Thyroid gland (tissue), 4 donors: ENCODE measurements at regions not wholly inside any gene's neighbourhood (a gene's known extent, or its start where the extent isn't known, plus 50 kb on each side); places are given as distances from the start of the nearest gene placed in this dataset.

ENCODE experiments used
- DNase-seq, 2 donors: peaks; one replicate each; pipeline ENCODE4 v3.0.0-alpha.2; 2019
- H3K27ac ChIP-seq, 3 donors: fragments of 200-600 bp; sonication (generic); 1 replicate in 2 of 3; 2 replicates in 1 of 3; pipeline ENCODE4 v1.5.1; 2016 to 2019; ENCODE audit warnings: mild to moderate bottlenecking in 1 of 3, moderate library complexity in 1 of 3
- H3K27me3 ChIP-seq: fragments of 200-600 bp; sonication (generic); one replicate; pipeline ENCODE4 v1.5.1; 2019
- H3K36me3 ChIP-seq, 2 donors: fragments of 200-600 bp; sonication (generic); one replicate each; pipeline ENCODE4 v1.5.1; 2016 to 2019
- H3K4me1 ChIP-seq, 2 donors: fragments of 200-600 bp; sonication (generic); one replicate each; pipeline ENCODE4 v1.5.1; 2017 to 2019
- H3K4me3 ChIP-seq, 3 donors: fragments of 200-600 bp; sonication (generic); replicated peaks in 1 of 3; 1 replicate in 2 of 3; 2 replicates in 1 of 3; pipeline ENCODE4 v1.5.1; 2016; ENCODE audit warnings: mild to moderate bottlenecking in 1 of 3
- H3K9me3 ChIP-seq: fragments of 200-600 bp; sonication (generic); one replicate; pipeline ENCODE4 v1.5.1; 2017
- POLR2A ChIP-seq, 2 donors: fragments of 450-650 bp; IDR thresholded peaks; one replicate each; pipeline ENCODE4 v1.6.1; 2017; ENCODE audit warnings: antibody characterized with exemption in 2 of 2, mild to moderate bottlenecking in 2 of 2, moderate library complexity in 1 of 2
- WGBS, 2 donors: methylation state at CpG; one replicate each; pipeline ENCODE4 v1.1.5; 2017; 5-methylcytosine and 5-hydroxymethylcytosine counted together
- intact Hi-C: fragments of 100-400 bp; cut with DNase I; formaldehyde crosslinking; loops from one replicate; pipeline ENCODE4 v1.15.1; 2023
- TF ChIP-seq, protein P1 (sequence below), 6 experiments: fragments of 200-600 bp in 3 of 6; fragments of 450-650 bp in 3 of 6; sonication (generic) in 3 of 6; IDR thresholded peaks; one replicate each; pipeline ENCODE4 v1.5.1; 2016 to 2019; ENCODE audit warnings: antibody characterized with exemption in 6 of 6, mild to moderate bottlenecking in 2 of 6, inconsistent platforms in 1 of 6, moderate library complexity in 1 of 6

DNA sequence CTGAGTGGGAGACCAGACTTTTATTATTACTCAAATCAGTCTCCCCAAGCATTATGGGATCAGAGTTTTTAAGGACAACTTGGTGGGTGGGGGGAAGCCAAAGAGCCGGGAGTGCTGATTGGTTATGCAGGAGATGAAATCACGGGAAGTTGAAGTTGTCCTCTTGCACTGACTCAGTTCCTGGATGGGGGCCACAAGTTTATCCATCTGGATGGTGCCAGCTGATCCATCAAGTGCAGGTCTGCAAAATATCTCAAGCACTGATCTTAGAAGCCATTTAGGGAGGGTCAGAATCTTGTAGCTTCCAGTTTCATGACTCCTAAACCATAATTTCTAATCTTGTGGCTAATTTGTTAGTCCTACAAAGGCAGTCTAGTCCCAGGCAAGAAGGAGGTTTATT is 53.5 kb upstream of the LMO1 start:
- H3K27ac ChIP-seq = no peak overlapping the region
- TF ChIP-seq, protein P1, sequence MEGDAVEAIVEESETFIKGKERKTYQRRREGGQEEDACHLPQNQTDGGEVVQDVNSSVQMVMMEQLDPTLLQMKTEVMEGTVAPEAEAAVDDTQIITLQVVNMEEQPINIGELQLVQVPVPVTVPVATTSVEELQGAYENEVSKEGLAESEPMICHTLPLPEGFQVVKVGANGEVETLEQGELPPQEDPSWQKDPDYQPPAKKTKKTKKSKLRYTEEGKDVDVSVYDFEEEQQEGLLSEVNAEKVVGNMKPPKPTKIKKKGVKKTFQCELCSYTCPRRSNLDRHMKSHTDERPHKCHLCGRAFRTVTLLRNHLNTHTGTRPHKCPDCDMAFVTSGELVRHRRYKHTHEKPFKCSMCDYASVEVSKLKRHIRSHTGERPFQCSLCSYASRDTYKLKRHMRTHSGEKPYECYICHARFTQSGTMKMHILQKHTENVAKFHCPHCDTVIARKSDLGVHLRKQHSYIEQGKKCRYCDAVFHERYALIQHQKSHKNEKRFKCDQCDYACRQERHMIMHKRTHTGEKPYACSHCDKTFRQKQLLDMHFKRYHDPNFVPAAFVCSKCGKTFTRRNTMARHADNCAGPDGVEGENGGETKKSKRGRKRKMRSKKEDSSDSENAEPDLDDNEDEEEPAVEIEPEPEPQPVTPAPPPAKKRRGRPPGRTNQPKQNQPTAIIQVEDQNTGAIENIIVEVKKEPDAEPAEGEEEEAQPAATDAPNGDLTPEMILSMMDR (IDR thresholded peaks at IDR 0.05) = no peak
- no peak for TF ChIP-seq POLR2A (IDR thresholded peaks at IDR 0.05)
- H3K27me3 ChIP-seq = no peaks in the 10 kb centered on the region
- H3K4me3 ChIP-seq = no peak overlapping the region
- no peaks in the 10 kb centered on the region for H3K4me1 ChIP-seq
- H3K36me3 ChIP-seq = no peaks in the 10 kb centered on the region
- no peak for DNase-seq
- no peaks in the 10 kb centered on the region for H3K9me3 ChIP-seq
- 66 to 72% methylated on average over 2 of the region's 2 CpGs for WGBS, 2 donors
- intact Hi-C loops = no loop called here

DNA sequence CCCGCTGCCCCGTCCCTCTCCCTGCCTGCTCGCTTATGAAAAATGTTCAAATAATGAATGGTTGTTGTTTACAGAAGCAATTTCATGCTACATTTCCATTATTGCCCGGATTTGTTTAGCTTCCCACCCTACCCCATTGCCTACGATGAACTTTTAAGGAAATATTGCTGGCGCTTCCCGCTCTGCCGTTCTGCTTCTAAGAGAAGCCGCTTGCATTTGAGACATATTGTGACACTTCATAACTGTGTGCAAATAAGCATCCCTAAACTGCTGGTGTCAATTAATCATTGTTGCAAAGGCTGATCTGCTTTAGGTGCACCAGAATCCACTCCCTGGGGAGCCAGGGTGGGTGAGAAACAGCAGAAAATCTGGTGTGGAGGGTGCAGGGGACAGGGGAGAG is 52.3 kb upstream of the LMO1 start:
- intact Hi-C loops = no loop called here
- no peak for DNase-seq
- TF ChIP-seq, protein P1 (IDR thresholded peaks at IDR 0.05) = no peak
- no peak for TF ChIP-seq POLR2A (IDR thresholded peaks at IDR 0.05)
- H3K9me3 ChIP-seq = no peaks in the 10 kb centered on the region
- 83 to 93% methylated on average over 9 of the region's 9 CpGs for WGBS, 2 donors
- H3K27ac ChIP-seq = no peak overlapping the region
- no peaks in the 10 kb centered on the region for H3K36me3 ChIP-seq
- no peaks in the 10 kb centered on the region for H3K4me1 ChIP-seq
- no peak overlapping the region for H3K4me3 ChIP-seq
- no peaks in the 10 kb centered on the region for H3K27me3 ChIP-seq

DNA sequence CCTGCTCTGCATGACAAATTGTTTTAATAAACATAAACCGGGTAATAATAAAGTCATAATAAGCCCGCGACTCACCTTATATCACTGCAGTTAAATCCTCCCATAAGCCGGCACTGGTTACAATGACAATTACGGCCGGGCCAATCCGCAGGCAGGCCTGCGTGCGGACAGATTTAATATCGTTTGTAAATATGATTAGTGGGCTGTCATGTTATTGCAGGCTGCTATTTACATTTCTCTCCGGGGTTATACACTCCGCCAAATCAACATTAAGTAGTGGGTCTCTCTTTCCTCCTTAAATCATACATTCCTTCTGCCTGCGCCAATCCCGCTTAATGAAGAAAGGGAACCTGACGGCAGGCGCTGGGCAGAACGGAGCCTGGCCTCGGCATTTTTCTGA is 51.8 kb upstream of the LMO1 start:
- intact Hi-C loops = no loop called here
- Histone ChIP-seq H3K27me3 (no peaks in the 10 kb centered on the region), H3K27ac (no peak overlapping the region), H3K4me3 (no peak overlapping the region), H3K9me3 (no peaks in the 10 kb centered on the region), H3K4me1 (no peaks in the 10 kb centered on the region), H3K36me3 (no peaks in the 10 kb centered on the region)
- TF ChIP-seq, protein P1 (IDR thresholded peaks at IDR 0.05) = no peak
- TF ChIP-seq POLR2A (IDR thresholded peaks at IDR 0.05) = no peak
- DNase-seq = no peak
- WGBS, 2 donors = 89 to 91% methylated on average over 18 of the region's 18 CpGs

DNA sequence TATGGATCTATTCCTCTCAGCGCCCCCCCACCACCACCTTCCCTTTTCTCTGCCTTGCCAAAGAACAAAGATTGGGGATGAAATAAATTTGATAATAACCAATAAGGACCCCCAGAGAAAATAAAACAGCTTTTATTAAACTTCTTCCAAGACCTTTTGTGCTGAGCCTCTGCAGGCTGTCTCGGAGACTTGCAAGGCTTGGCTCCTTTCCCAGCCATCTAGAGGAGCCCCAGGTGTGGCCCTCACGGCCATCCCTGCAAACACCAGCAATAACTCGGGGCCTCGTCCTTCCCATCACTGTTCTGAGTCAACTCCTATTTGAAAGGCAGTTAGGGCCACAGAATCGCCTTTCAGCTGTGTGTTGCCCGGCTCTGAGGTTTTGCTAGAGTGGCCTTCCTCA is 51.2 kb upstream of the LMO1 start:
- Histone ChIP-seq H3K9me3 (no peaks in the 10 kb centered on the region), H3K27ac (no peak overlapping the region), H3K27me3 (no peaks in the 10 kb centered on the region), H3K4me1 (no peaks in the 10 kb centered on the region), H3K36me3 (no peaks in the 10 kb centered on the region), H3K4me3 (no peak overlapping the region)
- TF ChIP-seq, protein P1 (IDR thresholded peaks at IDR 0.05) = no peak
- TF ChIP-seq POLR2A (IDR thresholded peaks at IDR 0.05) = no peak
- 62 to 70% methylated on average over 7 of the region's 7 CpGs for WGBS, 2 donors
- intact Hi-C loops = no loop called here
- DNase-seq = no peak

DNA sequence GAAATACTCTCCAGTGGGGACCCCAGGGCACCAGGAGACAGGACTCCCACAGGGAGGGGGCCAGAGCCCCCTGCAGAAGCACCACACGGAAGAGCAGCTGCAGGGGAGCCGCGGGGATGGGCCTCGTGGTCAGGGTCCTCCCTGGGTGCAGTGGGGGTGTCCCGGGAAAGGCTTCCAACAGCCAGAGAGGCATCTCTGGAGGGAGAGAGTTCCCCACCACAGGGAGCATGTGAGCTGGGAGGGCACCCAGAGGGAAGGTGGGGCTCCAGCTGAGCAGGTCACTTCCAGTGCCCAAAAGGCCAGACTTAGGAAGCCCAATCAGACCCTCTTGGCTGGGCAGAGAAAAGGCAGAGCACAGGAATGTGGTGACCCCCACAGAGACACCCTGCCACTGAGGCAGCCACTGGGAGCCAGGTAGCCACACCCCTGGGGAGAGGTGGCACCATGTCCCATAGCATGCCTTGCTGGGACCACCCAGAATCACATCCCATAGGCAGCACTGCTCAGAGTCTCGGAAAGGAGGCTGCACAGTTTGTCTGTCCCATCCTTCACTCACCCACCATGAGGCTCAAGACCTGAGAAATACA is 49.9 kb upstream of the LMO1 start:
- Histone ChIP-seq H3K27ac (no peak overlapping the region), H3K27me3 (no peaks in the 10 kb centered on the region), H3K4me1 (no peaks in the 10 kb centered on the region), H3K36me3 (no peaks in the 10 kb centered on the region), H3K9me3 (no peaks in the 10 kb centered on the region), H3K4me3 (no peak overlapping the region)
- DNase-seq = no peak
- intact Hi-C loops = no loop called here
- no peak for TF ChIP-seq POLR2A (IDR thresholded peaks at IDR 0.05)
- WGBS, 2 donors = 85 to 96% methylated on average over 4 to 6 of the region's 6 CpGs
